ENCODE measurements at regions not wholly inside any gene's neighbourhood (a gene's known extent, or its start where the extent isn't known, plus 50 kb on each side); places are given as distances from the start of the nearest gene placed in this dataset.

- TF ChIP-seq, protein P1, sequence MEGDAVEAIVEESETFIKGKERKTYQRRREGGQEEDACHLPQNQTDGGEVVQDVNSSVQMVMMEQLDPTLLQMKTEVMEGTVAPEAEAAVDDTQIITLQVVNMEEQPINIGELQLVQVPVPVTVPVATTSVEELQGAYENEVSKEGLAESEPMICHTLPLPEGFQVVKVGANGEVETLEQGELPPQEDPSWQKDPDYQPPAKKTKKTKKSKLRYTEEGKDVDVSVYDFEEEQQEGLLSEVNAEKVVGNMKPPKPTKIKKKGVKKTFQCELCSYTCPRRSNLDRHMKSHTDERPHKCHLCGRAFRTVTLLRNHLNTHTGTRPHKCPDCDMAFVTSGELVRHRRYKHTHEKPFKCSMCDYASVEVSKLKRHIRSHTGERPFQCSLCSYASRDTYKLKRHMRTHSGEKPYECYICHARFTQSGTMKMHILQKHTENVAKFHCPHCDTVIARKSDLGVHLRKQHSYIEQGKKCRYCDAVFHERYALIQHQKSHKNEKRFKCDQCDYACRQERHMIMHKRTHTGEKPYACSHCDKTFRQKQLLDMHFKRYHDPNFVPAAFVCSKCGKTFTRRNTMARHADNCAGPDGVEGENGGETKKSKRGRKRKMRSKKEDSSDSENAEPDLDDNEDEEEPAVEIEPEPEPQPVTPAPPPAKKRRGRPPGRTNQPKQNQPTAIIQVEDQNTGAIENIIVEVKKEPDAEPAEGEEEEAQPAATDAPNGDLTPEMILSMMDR (IDR thresholded peaks at IDR 0.05): no peak
- TF ChIP-seq POLR2AphosphoS5 (IDR thresholded peaks at IDR 0.05): no peak
- TF ChIP-seq POLR2A (IDR thresholded peaks at IDR 0.05): no peak
Measured at GRCh38 chr9:107681988-107682387, 192.4 kb upstream of the KLF4 start.
